ENCODE measurements at regions not wholly inside any gene's neighbourhood (a gene's known extent, or its start where the extent isn't known, plus 50 kb on each side); places are given as distances from the start of the nearest gene placed in this dataset.

GRCh38 chr13:72160977-72161376 lies 294.0 kb upstream of the DACH1 start:
- Histone ChIP-seq H4K20me1 (ENCODE audit: low read length) (no peaks in the 10 kb centered on the region), H3K36me3 (ENCODE audit: low read depth, low read length) (no peaks in the 10 kb centered on the region), H3K9ac (ENCODE audit: low read length) (no peak overlapping the region), H3K9me3 (ENCODE audit: low read length) (no peaks in the 10 kb centered on the region), H3K9me2 (replicated peaks; ENCODE audit: low read length) (no peaks in the 10 kb centered on the region), H3K4me1 (ENCODE audit: insufficient read depth, low read length) (peaks cover 11% of the 10 kb centered on the region), H3K4me3 (ENCODE audit: low read length) (no peak overlapping the region), H3K79me2 (ENCODE audit: low read length) (no peaks in the 10 kb centered on the region), H3K4me2 (ENCODE audit: low read length) (no peak overlapping the region), H3K27me3 (ENCODE audit: low read length) (no peaks in the 10 kb centered on the region), H3K27ac (ENCODE audit: low read length) (no peak overlapping the region), H3F3A (ENCODE audit: low read length, unreplicated experiment) (no peaks in the 10 kb centered on the region), H2AFZ (ENCODE audit: low read length) (no peak overlapping the region)
- ATAC-seq (no peak), DNase-seq (no peak)
- TF ChIP-seq CTCF (conservative IDR thresholded peaks at IDR 0.05; ENCODE audit: low read depth, low read length), result no peak
- no peak for TF ChIP-seq EZH2 (IDR thresholded peaks at IDR 0.05; ENCODE audit: low read length, unreplicated experiment)
- TF ChIP-seq EZH2phosphoT487 (IDR thresholded peaks at IDR 0.05; ENCODE audit: borderline replicate concordance, low read length), result no peak
- ChIA-PET POLR2A (ENCODE audit: unreplicated experiment) (no interaction called here), CTCF (no interaction called here)
- no TSS peak for BruUV-seq (replicated peaks)
- intact Hi-C loops (cut with micrococcal nuclease), result no loop called here

GRCh38 chr13:72156760-72157159 lies 289.8 kb upstream of the DACH1 start:
- intact Hi-C loops (cut with micrococcal nuclease), result no loop called here
- no peaks in the 10 kb centered on the region for H3F3A ChIP-seq (ENCODE audit: low read length, unreplicated experiment)
- no peaks in the 10 kb centered on the region for H4K20me1 ChIP-seq (ENCODE audit: low read length)
- H3K27me3 ChIP-seq (ENCODE audit: low read length), result no peaks in the 10 kb centered on the region
- no peak overlapping the region for H3K4me2 ChIP-seq (ENCODE audit: low read length)
- CTCF ChIA-PET, result no interaction called here
- H3K9me2 ChIP-seq (replicated peaks; ENCODE audit: low read length), result no peaks in the 10 kb centered on the region
- no peaks in the 10 kb centered on the region for H3K9me3 ChIP-seq (ENCODE audit: low read length)
- no peak overlapping the region for H3K4me3 ChIP-seq (ENCODE audit: low read length)
- no peak for DNase-seq
- POLR2A ChIA-PET (ENCODE audit: unreplicated experiment), result no interaction called here
- no peak overlapping the region for H3K27ac ChIP-seq (ENCODE audit: low read length)
- H3K9ac ChIP-seq (ENCODE audit: low read length), result no peak overlapping the region
- H2AFZ ChIP-seq (ENCODE audit: low read length), result no peak overlapping the region
- H3K79me2 ChIP-seq (ENCODE audit: low read length), result no peaks in the 10 kb centered on the region
- no peaks in the 10 kb centered on the region for H3K36me3 ChIP-seq (ENCODE audit: low read depth, low read length)
- no TSS peak for BruUV-seq (replicated peaks)
- TF ChIP-seq EZH2 (IDR thresholded peaks at IDR 0.05; ENCODE audit: low read length, unreplicated experiment), result no peak
- TF ChIP-seq EZH2phosphoT487 (IDR thresholded peaks at IDR 0.05; ENCODE audit: borderline replicate concordance, low read length), result no peak
- no peak for TF ChIP-seq CTCF (conservative IDR thresholded peaks at IDR 0.05; ENCODE audit: low read depth, low read length)
- no peak for ATAC-seq
- no peaks in the 10 kb centered on the region for H3K4me1 ChIP-seq (ENCODE audit: insufficient read depth, low read length)

- H3K9me2 ChIP-seq (replicated peaks; ENCODE audit: low read length), result no peaks in the 10 kb centered on the region
- no peaks in the 10 kb centered on the region for H3K27me3 ChIP-seq (ENCODE audit: low read length)
- no peaks in the 10 kb centered on the region for H3K79me2 ChIP-seq (ENCODE audit: low read length)
- H3K9ac ChIP-seq (ENCODE audit: low read length), result no peak overlapping the region
- H3K27ac ChIP-seq (ENCODE audit: low read length), result no peak overlapping the region
- H3K4me2 ChIP-seq (ENCODE audit: low read length), result no peak overlapping the region
- H2AFZ ChIP-seq (ENCODE audit: low read length), result no peak overlapping the region
- no peaks in the 10 kb centered on the region for H3K36me3 ChIP-seq (ENCODE audit: low read depth, low read length)
- no peaks in the 10 kb centered on the region for H3F3A ChIP-seq (ENCODE audit: low read length, unreplicated experiment)
- H3K9me3 ChIP-seq (ENCODE audit: low read length), result no peaks in the 10 kb centered on the region
- ChIA-PET CTCF (no interaction called here), POLR2A (ENCODE audit: unreplicated experiment) (interaction anchor here (0.7 kb wide), 1 partner anchor 773 kb away, joined by 5 read pairs; no protein-coding TSS in a partner anchor)
- no peak for TF ChIP-seq EZH2phosphoT487 (IDR thresholded peaks at IDR 0.05; ENCODE audit: borderline replicate concordance, low read length)
- no peaks in the 10 kb centered on the region for H3K4me1 ChIP-seq (ENCODE audit: insufficient read depth, low read length)
- H4K20me1 ChIP-seq (ENCODE audit: low read length), result no peaks in the 10 kb centered on the region
- no TSS peak for BruUV-seq (replicated peaks)
- no peak for ATAC-seq
- intact Hi-C loops (cut with micrococcal nuclease), result no loop called here
- DNase-seq, result no peak
- H3K4me3 ChIP-seq (ENCODE audit: low read length), result no peak overlapping the region
Observed at GRCh38 chr13:72153272-72153671, 286.3 kb upstream of the DACH1 start.
